ENCODE measurements at regions not wholly inside any gene's neighbourhood (a gene's known extent, or its start where the extent isn't known, plus 50 kb on each side); places are given as distances from the start of the nearest gene placed in this dataset.

DNA sequence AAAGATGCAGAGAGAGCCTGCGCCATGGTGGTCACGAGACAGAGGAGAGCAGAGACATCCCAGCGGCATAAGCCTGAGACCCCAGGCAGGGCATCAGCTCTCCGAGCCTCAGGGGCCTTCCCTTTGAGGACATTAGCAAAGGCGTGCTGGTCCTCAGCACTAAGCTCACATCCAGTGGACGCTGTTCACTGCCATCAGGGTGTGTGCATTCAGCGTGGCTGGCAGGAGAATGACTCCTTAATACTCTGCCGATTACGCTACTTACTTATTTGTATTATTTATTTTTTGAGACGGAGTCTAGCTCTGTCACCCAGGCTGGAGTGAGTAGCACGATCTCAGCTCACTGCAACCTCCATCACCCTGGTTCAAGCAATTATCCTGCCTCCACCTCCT lies 290.2 kb downstream of the KLF6 start:
- TF ChIP-seq ZNF565 (CRISPR knock-in tag; conservative IDR thresholded peaks at IDR 0.05; ENCODE audit: low read depth): no peak
- TF ChIP-seq ARNTL (CRISPR knock-in tag; IDR thresholded peaks at IDR 0.05; ENCODE audit: borderline replicate concordance, low read depth): no peak
- TF ChIP-seq OSR1 (CRISPR knock-in tag; IDR thresholded peaks at IDR 0.05): no peak
- no peak for TF ChIP-seq CREB5 (CRISPR knock-in tag; IDR thresholded peaks at IDR 0.05; ENCODE audit: low read depth)
- TF ChIP-seq, protein P1, sequence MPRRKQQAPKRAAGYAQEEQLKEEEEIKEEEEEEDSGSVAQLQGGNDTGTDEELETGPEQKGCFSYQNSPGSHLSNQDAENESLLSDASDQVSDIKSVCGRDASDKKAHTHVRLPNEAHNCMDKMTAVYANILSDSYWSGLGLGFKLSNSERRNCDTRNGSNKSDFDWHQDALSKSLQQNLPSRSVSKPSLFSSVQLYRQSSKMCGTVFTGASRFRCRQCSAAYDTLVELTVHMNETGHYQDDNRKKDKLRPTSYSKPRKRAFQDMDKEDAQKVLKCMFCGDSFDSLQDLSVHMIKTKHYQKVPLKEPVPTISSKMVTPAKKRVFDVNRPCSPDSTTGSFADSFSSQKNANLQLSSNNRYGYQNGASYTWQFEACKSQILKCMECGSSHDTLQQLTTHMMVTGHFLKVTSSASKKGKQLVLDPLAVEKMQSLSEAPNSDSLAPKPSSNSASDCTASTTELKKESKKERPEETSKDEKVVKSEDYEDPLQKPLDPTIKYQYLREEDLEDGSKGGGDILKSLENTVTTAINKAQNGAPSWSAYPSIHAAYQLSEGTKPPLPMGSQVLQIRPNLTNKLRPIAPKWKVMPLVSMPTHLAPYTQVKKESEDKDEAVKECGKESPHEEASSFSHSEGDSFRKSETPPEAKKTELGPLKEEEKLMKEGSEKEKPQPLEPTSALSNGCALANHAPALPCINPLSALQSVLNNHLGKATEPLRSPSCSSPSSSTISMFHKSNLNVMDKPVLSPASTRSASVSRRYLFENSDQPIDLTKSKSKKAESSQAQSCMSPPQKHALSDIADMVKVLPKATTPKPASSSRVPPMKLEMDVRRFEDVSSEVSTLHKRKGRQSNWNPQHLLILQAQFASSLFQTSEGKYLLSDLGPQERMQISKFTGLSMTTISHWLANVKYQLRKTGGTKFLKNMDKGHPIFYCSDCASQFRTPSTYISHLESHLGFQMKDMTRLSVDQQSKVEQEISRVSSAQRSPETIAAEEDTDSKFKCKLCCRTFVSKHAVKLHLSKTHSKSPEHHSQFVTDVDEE (CRISPR knock-in tag; IDR thresholded peaks at IDR 0.05): no peak
- no peak for ATAC-seq

GRCh38 chr10:3494131-3494837 lies 290.7 kb downstream of the KLF6 start:
- TF ChIP-seq ZNF565 (CRISPR knock-in tag; conservative IDR thresholded peaks at IDR 0.05; ENCODE audit: low read depth) (no peak), PATZ1 (CRISPR knock-in tag; IDR thresholded peaks at IDR 0.05; ENCODE audit: borderline replicate concordance) (no peak), GLIS3 (CRISPR knock-in tag; IDR thresholded peaks at IDR 0.05) (no peak), ZFP3 (CRISPR knock-in tag; IDR thresholded peaks at IDR 0.05) (no peak), RARB (CRISPR knock-in tag; IDR thresholded peaks at IDR 0.05) (no peak), TOX (CRISPR knock-in tag; IDR thresholded peaks at IDR 0.05; ENCODE audit: borderline replicate concordance) (no peak), ARNTL (CRISPR knock-in tag; IDR thresholded peaks at IDR 0.05; ENCODE audit: borderline replicate concordance, low read depth) (no peak), PPARA (CRISPR knock-in tag; IDR thresholded peaks at IDR 0.05; ENCODE audit: borderline replicate concordance) (no peak), POU6F1 (CRISPR knock-in tag; IDR thresholded peaks at IDR 0.05; ENCODE audit: borderline replicate concordance, low read depth) (no peak), ZFP30 (CRISPR knock-in tag; IDR thresholded peaks at IDR 0.05) (no peak), SNAI2 (CRISPR knock-in tag; IDR thresholded peaks at IDR 0.05) (no peak)
- TF ChIP-seq, protein P1 (CRISPR knock-in tag; IDR thresholded peaks at IDR 0.05): no peak
- no peak for ATAC-seq

GRCh38 chr10:3493621-3494020 lies 291.4 kb downstream of the KLF6 start:
- TF ChIP-seq TOX (CRISPR knock-in tag; IDR thresholded peaks at IDR 0.05; ENCODE audit: borderline replicate concordance) (no peak), SNAI2 (CRISPR knock-in tag; IDR thresholded peaks at IDR 0.05) (no peak), ZNF565 (CRISPR knock-in tag; conservative IDR thresholded peaks at IDR 0.05; ENCODE audit: low read depth) (no peak), RARB (CRISPR knock-in tag; IDR thresholded peaks at IDR 0.05) (no peak), TCF4 (CRISPR knock-in tag; IDR thresholded peaks at IDR 0.05; ENCODE audit: borderline replicate concordance) (no peak)
- TF ChIP-seq, protein P1 (CRISPR knock-in tag; IDR thresholded peaks at IDR 0.05): no peak
- ATAC-seq: no peak
